ENCODE measurements at regions not wholly inside any gene's neighbourhood (a gene's known extent, or its start where the extent isn't known, plus 50 kb on each side); places are given as distances from the start of the nearest gene placed in this dataset.

DNA sequence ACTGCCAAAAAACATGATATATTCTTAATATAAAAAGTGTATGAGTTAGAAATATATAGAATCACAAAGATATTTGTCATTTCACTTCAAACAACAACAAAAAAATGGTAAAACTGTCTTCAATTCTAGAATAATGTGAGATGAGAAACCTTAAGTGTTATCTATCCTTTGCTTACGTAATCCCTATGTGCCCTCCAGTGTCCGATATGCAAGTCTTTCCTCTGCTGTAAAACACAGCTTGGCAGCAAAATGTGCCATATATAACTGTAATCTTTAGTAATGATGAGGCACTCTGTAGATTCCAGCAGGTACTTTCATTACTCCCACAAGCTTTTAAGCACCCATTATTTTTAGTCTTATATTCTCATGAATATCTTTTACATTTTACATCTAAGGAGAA is 555.1 kb upstream of the FRG1 start:
- WGBS, 2 donors (ENCODE audit: extremely low coverage in 2 of 2, insufficient read length in 2 of 2, insufficient replicate concordance in 1 of 2) = no CpG with 5 or more reads among the region's 2 CpGs
- H2AK5ac ChIP-seq (ENCODE audit: low read depth, low read length) = no peak overlapping the region
- no peak overlapping the region for H3K4me3 ChIP-seq (ENCODE audit: low read length in 2 of 2)
- no peak overlapping the region for H4K91ac ChIP-seq (ENCODE audit: low read depth, low read length, poor library complexity)
- H2BK120ac ChIP-seq (ENCODE audit: low read depth, low read length) = no peak overlapping the region
- DNase-seq (ENCODE audit: low spot score) = no peak
- no peak overlapping the region for H3K18ac ChIP-seq (ENCODE audit: low read length)
- no peaks in the 10 kb centered on the region for H3K27me3 ChIP-seq (ENCODE audit: control insufficient read depth in 3 of 3, insufficient read depth in 3 of 3, low read depth in 1 of 3, low read length in 3 of 3)
- no peak overlapping the region for H2BK5ac ChIP-seq (ENCODE audit: low read length)
- H3K14ac ChIP-seq (ENCODE audit: low read length) = no peak overlapping the region
- no peak overlapping the region for H3K27ac ChIP-seq (replicated peaks; ENCODE audit: low read length)
- H4K8ac ChIP-seq (ENCODE audit: low read depth, low read length) = no peak overlapping the region
- no peaks in the 10 kb centered on the region for H3K79me1 ChIP-seq (ENCODE audit: low read depth, low read length)
- H3K4me2 ChIP-seq (ENCODE audit: insufficient read depth, low read length, poor library complexity, severe bottlenecking) = no peak overlapping the region
- H3K9ac ChIP-seq (ENCODE audit: low read depth, low read length, poor library complexity) = no peak overlapping the region
- no peaks in the 10 kb centered on the region for H3K36me3 ChIP-seq (replicated peaks in 1 of 2; ENCODE audit: control insufficient read depth in 2 of 2, insufficient read depth in 2 of 2, low read length in 2 of 2)
- no peaks in the 10 kb centered on the region for H3K9me3 ChIP-seq (replicated peaks in 1 of 2; ENCODE audit: control insufficient read depth in 2 of 2, insufficient read depth in 1 of 2, low read depth in 1 of 2, low read length in 2 of 2)
- H3K4ac ChIP-seq (ENCODE audit: low read length) = no peak overlapping the region
- no peak overlapping the region for H2AFZ ChIP-seq (ENCODE audit: low read length)
- no peak overlapping the region for H2BK15ac ChIP-seq (ENCODE audit: low read length)
- H3K23ac ChIP-seq (ENCODE audit: low read depth, low read length, poor library complexity) = no peak overlapping the region
- H2BK12ac ChIP-seq (ENCODE audit: low read length) = no peak overlapping the region
- H3K4me1 ChIP-seq (ENCODE audit: control insufficient read depth in 2 of 2, insufficient read depth in 1 of 2, low read depth in 1 of 2, low read length in 2 of 2) = no peaks in the 10 kb centered on the region

DNA sequence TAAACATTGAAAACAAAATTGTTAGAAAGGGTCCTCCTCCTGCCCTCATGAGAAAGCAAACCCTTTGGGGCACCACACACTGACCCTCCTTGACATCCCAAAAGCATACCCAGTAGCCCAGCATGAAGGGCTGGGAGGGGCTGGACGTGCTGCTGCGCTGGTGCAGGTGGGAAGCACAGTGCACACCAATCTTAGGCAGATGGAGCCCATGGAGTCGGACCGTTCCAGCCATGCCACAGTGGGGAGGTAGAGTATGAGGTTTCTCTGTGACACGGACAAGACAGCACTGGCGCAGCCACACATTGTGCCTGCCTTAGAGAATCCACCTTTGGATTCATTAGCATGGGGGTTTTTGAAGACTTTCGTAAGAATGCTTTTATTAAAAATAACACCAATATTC is 544.2 kb upstream of the FRG1 start:
- Histone ChIP-seq H2BK5ac (ENCODE audit: low read length) (no peak overlapping the region), H3K27me3 (ENCODE audit: control insufficient read depth in 3 of 3, insufficient read depth in 3 of 3, low read depth in 1 of 3, low read length in 3 of 3) (no peaks in the 10 kb centered on the region), H3K4me3 (ENCODE audit: low read length in 2 of 2) (no peak overlapping the region), H4K91ac (ENCODE audit: low read depth, low read length, poor library complexity) (no peak overlapping the region), H4K8ac (ENCODE audit: low read depth, low read length) (no peak overlapping the region), H3K23ac (ENCODE audit: low read depth, low read length, poor library complexity) (no peak overlapping the region), H2AFZ (ENCODE audit: low read length) (no peak overlapping the region), H3K14ac (ENCODE audit: low read length) (no peak overlapping the region), H3K27ac (replicated peaks; ENCODE audit: low read length) (no peak overlapping the region), H2BK120ac (ENCODE audit: low read depth, low read length) (no peak overlapping the region), H3K9me3 (replicated peaks in 1 of 2; ENCODE audit: control insufficient read depth in 2 of 2, insufficient read depth in 1 of 2, low read depth in 1 of 2, low read length in 2 of 2) (peaks cover 0 to 2% of the 10 kb centered on the region in 2 donors), H3K9ac (ENCODE audit: low read depth, low read length, poor library complexity) (no peak overlapping the region), H3K4ac (ENCODE audit: low read length) (no peak overlapping the region), H2BK12ac (ENCODE audit: low read length) (no peak overlapping the region), H2BK15ac (ENCODE audit: low read length) (peak overlapping the region; percentile 27), H3K79me1 (ENCODE audit: low read depth, low read length) (no peaks in the 10 kb centered on the region), H3K4me1 (ENCODE audit: control insufficient read depth in 2 of 2, insufficient read depth in 1 of 2, low read depth in 1 of 2, low read length in 2 of 2) (no peaks in the 10 kb centered on the region), H2AK5ac (ENCODE audit: low read depth, low read length) (peak overlapping the region; percentile 75), H3K4me2 (ENCODE audit: insufficient read depth, low read length, poor library complexity, severe bottlenecking) (no peak overlapping the region), H3K18ac (ENCODE audit: low read length) (peak overlapping the region; percentile 57), H3K36me3 (replicated peaks in 1 of 2; ENCODE audit: control insufficient read depth in 2 of 2, insufficient read depth in 2 of 2, low read length in 2 of 2) (no peaks in the 10 kb centered on the region)
- DNase-seq (ENCODE audit: low spot score) = no peak
- WGBS, 2 donors (ENCODE audit: extremely low coverage in 2 of 2, insufficient read length in 2 of 2, insufficient replicate concordance in 1 of 2) = no CpG with 5 or more reads among the region's 7 CpGs

DNA sequence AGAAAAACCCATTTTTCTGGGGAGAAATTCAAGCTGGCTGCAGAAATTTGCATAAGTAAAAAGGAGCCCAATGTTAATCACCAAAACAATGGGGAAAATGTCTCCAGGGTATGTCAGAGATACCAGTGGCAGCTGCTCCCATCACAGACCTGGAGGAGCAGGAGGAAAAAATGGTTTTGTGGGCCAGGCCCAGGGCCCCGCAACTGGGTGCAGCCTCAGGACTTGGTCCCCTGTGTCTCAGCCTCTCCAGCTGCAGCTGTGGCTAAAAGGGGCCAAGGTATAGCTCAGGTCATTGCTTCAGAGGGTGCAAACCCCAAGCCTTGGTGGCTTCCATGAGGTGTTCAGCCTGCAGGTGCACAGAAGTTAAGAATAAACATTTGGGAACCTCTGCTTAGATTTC is 536.4 kb upstream of the FRG1 start:
- no peaks in the 10 kb centered on the region for H3K79me1 ChIP-seq (ENCODE audit: low read depth, low read length)
- H2AK5ac ChIP-seq (ENCODE audit: low read depth, low read length) = no peak overlapping the region
- H3K36me3 ChIP-seq (replicated peaks in 1 of 2; ENCODE audit: control insufficient read depth in 2 of 2, insufficient read depth in 2 of 2, low read length in 2 of 2) = no peaks in the 10 kb centered on the region
- DNase-seq (ENCODE audit: low spot score) = no peak
- no peak overlapping the region for H4K8ac ChIP-seq (ENCODE audit: low read depth, low read length)
- no peak overlapping the region for H2BK12ac ChIP-seq (ENCODE audit: low read length)
- H3K9me3 ChIP-seq (replicated peaks in 1 of 2; ENCODE audit: control insufficient read depth in 2 of 2, insufficient read depth in 1 of 2, low read depth in 1 of 2, low read length in 2 of 2) = no peaks in the 10 kb centered on the region
- no peak overlapping the region for H3K4ac ChIP-seq (ENCODE audit: low read length)
- H2AFZ ChIP-seq (ENCODE audit: low read length) = no peak overlapping the region
- H3K4me1 ChIP-seq (ENCODE audit: control insufficient read depth in 2 of 2, insufficient read depth in 1 of 2, low read depth in 1 of 2, low read length in 2 of 2) = no peaks in the 10 kb centered on the region
- H3K23ac ChIP-seq (ENCODE audit: low read depth, low read length, poor library complexity) = no peak overlapping the region
- no peak overlapping the region for H4K91ac ChIP-seq (ENCODE audit: low read depth, low read length, poor library complexity)
- no peak overlapping the region for H2BK120ac ChIP-seq (ENCODE audit: low read depth, low read length)
- H2BK15ac ChIP-seq (ENCODE audit: low read length) = no peak overlapping the region
- no CpG with 5 or more reads among the region's 1 CpG for WGBS, 2 donors (ENCODE audit: extremely low coverage in 2 of 2, insufficient read length in 2 of 2, insufficient replicate concordance in 1 of 2)
- H3K27me3 ChIP-seq (ENCODE audit: control insufficient read depth in 3 of 3, insufficient read depth in 3 of 3, low read depth in 1 of 3, low read length in 3 of 3) = no peaks in the 10 kb centered on the region
- H3K27ac ChIP-seq (replicated peaks; ENCODE audit: low read length) = no peak overlapping the region
- no peak overlapping the region for H3K18ac ChIP-seq (ENCODE audit: low read length)
- no peak overlapping the region for H3K14ac ChIP-seq (ENCODE audit: low read length)
- H3K4me2 ChIP-seq (ENCODE audit: insufficient read depth, low read length, poor library complexity, severe bottlenecking) = no peak overlapping the region
- H3K4me3 ChIP-seq (ENCODE audit: low read length in 2 of 2) = no peak overlapping the region
- H2BK5ac ChIP-seq (ENCODE audit: low read length) = no peak overlapping the region
- H3K9ac ChIP-seq (ENCODE audit: low read depth, low read length, poor library complexity) = no peak overlapping the region

DNA sequence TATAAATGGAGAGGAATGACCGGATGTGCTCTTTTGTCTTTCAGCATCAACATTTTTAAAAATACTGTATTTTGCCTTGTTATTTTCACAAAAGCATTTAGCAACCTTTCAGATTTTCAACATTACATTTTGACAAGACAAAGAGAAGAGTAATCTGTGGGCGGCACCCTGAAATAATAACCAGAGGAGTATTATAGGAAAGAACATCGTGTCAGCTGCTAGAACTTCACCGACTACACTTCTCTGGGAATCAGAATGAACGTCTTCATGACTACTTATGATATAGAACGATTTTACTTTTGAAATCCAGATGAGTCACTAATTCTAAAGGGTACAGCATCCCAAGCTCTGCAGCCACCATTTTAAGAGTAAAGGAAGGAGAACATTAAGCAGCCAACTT is 531.5 kb upstream of the FRG1 start:
- no peaks in the 10 kb centered on the region for H3K9me3 ChIP-seq (replicated peaks in 1 of 2; ENCODE audit: control insufficient read depth in 2 of 2, insufficient read depth in 1 of 2, low read depth in 1 of 2, low read length in 2 of 2)
- no peak overlapping the region for H2BK5ac ChIP-seq (ENCODE audit: low read length)
- no peak overlapping the region for H2BK15ac ChIP-seq (ENCODE audit: low read length)
- H3K79me1 ChIP-seq (ENCODE audit: low read depth, low read length) = no peaks in the 10 kb centered on the region
- H3K27me3 ChIP-seq (ENCODE audit: control insufficient read depth in 3 of 3, insufficient read depth in 3 of 3, low read depth in 1 of 3, low read length in 3 of 3) = no peaks in the 10 kb centered on the region
- H3K4me1 ChIP-seq (ENCODE audit: control insufficient read depth in 2 of 2, insufficient read depth in 1 of 2, low read depth in 1 of 2, low read length in 2 of 2) = no peaks in the 10 kb centered on the region
- DNase-seq (ENCODE audit: low spot score) = no peak
- H3K36me3 ChIP-seq (replicated peaks in 1 of 2; ENCODE audit: control insufficient read depth in 2 of 2, insufficient read depth in 2 of 2, low read length in 2 of 2) = no peaks in the 10 kb centered on the region
- H3K27ac ChIP-seq (replicated peaks; ENCODE audit: low read length) = no peak overlapping the region
- no peak overlapping the region for H2AFZ ChIP-seq (ENCODE audit: low read length)
- H3K4me2 ChIP-seq (ENCODE audit: insufficient read depth, low read length, poor library complexity, severe bottlenecking) = no peak overlapping the region
- no peak overlapping the region for H3K14ac ChIP-seq (ENCODE audit: low read length)
- no peak overlapping the region for H4K91ac ChIP-seq (ENCODE audit: low read depth, low read length, poor library complexity)
- no peak overlapping the region for H3K18ac ChIP-seq (ENCODE audit: low read length)
- H2BK120ac ChIP-seq (ENCODE audit: low read depth, low read length) = no peak overlapping the region
- no peak overlapping the region for H3K23ac ChIP-seq (ENCODE audit: low read depth, low read length, poor library complexity)
- WGBS, 2 donors (ENCODE audit: extremely low coverage in 2 of 2, insufficient read length in 2 of 2, insufficient replicate concordance in 1 of 2) = no CpG with 5 or more reads among the region's 6 CpGs
- H3K4me3 ChIP-seq (ENCODE audit: low read length in 2 of 2) = no peak overlapping the region
- no peak overlapping the region for H3K9ac ChIP-seq (ENCODE audit: low read depth, low read length, poor library complexity)
- no peak overlapping the region for H2AK5ac ChIP-seq (ENCODE audit: low read depth, low read length)
- no peak overlapping the region for H2BK12ac ChIP-seq (ENCODE audit: low read length)
- H4K8ac ChIP-seq (ENCODE audit: low read depth, low read length) = no peak overlapping the region
- H3K4ac ChIP-seq (ENCODE audit: low read length) = no peak overlapping the region

Measured in neuronal stem cell (in vitro differentiated cells).